OCI-LY3 (cell line): ENCODE measurements at regions not wholly inside any gene's neighbourhood (a gene's known extent, or its start where the extent isn't known, plus 50 kb on each side); places are given as distances from the start of the nearest gene placed in this dataset.

Experiments used
- CTCF ChIP-seq: fragments of 200-600, 300-600 bp; sonication (generic); IDR thresholded peaks from 2 replicates; pipeline ENCODE4 v1.5.1; 2014; ENCODE audit warnings: antibody characterized with exemption, low read length, low read depth
- EZH2phosphoT487 ChIP-seq: fragments of 200-600 bp; shearing (Covaris generic); IDR thresholded peaks from 2 replicates; pipeline ENCODE4 v1.6.1; 2018; ENCODE audit warnings: antibody characterized with exemption, mixed run types, low read depth

DNA sequence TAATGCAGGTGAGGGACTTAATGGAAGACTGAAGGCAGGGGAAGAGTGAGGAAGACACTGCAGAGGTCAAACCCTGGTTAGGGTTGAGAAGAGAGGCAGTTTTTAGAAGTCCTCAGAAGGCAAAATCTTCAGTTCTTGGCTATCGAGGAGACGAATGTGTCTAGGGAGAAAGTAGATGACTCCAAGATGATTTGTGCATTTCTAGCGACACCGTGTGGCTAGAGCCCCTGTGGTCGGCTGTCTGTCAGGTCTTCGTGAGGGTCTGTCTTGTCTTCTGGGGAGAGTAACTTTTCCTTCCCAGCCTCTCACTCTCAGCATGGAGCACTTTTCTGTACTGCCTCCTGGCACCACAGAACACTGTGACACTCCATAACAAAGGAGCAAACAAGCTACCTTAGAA is 458.1 kb downstream of the STIM2 start:
- TF ChIP-seq CTCF (peak; percentile 95), EZH2phosphoT487 (no peak)
